ENCODE measurements at regions not wholly inside any gene's neighbourhood (a gene's known extent, or its start where the extent isn't known, plus 50 kb on each side); places are given as distances from the start of the nearest gene placed in this dataset.

DNA sequence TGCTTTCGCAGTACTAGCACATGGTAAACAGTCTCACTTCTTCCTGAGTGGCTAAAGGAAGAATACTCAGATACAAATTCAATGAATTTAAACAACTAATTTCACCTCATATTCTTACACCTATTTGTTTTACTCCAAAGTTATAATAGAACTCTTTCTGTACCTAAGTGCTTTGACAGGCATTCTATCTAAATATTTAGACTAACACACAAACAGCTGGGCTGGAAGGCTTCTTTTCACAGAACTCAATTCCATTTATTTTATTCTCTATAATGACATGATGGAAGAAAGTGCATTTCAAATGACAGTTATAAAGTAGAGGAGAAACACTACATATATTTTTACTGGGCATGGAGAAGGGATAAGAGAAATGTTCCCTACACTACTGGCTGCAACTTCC lies 384.9 kb upstream of the SPTLC3 start:
- no peak for DNase-seq
- Mint-ChIP-seq H3K4me3 (no peak overlapping the region), H3K27ac (no peak overlapping the region), H3K27me3 (no peaks in the 10 kb centered on the region), H3K4me1 (ENCODE audit: low read depth) (no peaks in the 10 kb centered on the region), H3K9me3 (peaks cover 13% of the 10 kb centered on the region), H3K36me3 (no peaks in the 10 kb centered on the region)
- CTCF ChIA-PET, result no interaction called here
- intact Hi-C loops (cut with micrococcal nuclease), result no loop called here
- POLR2A ChIA-PET, result no interaction called here

DNA sequence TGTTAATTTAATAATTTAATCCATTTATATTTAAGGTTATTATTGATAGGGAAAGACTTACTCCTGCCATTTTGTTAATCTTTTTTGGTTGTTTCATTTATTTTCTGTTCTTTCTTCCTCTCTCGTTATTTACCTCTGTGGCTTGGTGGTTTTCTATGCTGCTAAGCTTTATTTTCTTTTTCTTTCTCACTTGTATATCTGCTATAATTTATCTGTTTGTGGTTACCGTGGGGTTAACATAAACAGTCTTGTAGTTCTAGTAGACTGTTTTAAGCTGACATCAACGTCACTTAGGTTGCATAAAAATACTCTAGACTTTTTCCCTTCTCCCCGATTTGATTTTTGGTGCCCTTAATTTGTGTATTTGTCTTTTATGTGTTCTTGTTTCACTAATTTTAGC lies 381.3 kb upstream of the SPTLC3 start:
- Mint-ChIP-seq H3K36me3 (no peaks in the 10 kb centered on the region), H3K9me3 (peaks cover 5% of the 10 kb centered on the region), H3K27ac (no peak overlapping the region), H3K4me3 (no peak overlapping the region), H3K27me3 (no peaks in the 10 kb centered on the region), H3K4me1 (ENCODE audit: low read depth) (no peaks in the 10 kb centered on the region)
- no peak for DNase-seq
- ChIA-PET CTCF (no interaction called here), POLR2A (no interaction called here)
- intact Hi-C loops (cut with micrococcal nuclease), result no loop called here

DNA sequence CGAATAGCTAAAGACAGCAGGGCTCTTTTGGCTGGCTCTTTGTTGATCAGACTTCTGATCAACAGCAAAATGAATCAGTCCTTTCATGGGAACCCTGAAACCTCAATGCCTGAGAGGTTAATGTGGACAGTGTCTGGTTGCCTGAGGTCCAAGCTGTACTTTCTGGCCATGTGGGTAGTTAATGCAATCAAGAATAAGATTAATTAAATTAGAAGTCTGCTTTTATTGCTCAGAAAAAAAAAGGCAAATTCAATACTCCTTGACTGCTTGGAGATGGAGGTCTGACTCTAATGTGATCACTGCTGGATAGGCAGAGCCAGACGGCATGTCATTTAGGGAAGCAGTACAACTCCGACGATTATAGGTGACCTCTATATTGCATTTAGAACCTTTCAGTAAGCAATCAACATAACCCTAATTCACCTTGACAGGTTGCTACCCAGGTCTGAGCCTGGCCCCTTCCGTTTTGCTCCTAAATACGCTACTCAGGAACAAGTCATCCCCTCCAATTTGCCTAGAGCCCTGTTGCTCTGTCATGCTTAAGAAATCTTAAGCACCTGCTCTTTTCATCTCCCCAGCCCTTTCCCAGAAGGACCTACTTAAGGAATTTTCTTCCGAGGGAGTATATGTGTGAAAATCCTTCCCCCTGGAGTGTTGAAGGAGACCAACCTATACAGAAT lies 370.0 kb upstream of the SPTLC3 start:
- Mint-ChIP-seq H3K9me3 (peaks cover 4% of the 10 kb centered on the region), H3K4me1 (ENCODE audit: low read depth) (no peaks in the 10 kb centered on the region), H3K4me3 (no peak overlapping the region), H3K27me3 (no peaks in the 10 kb centered on the region), H3K36me3 (no peaks in the 10 kb centered on the region), H3K27ac (no peak overlapping the region)
- POLR2A ChIA-PET, result no interaction called here
- intact Hi-C loops (cut with micrococcal nuclease), result no loop called here
- no peak for DNase-seq
- CTCF ChIA-PET, result no interaction called here

DNA sequence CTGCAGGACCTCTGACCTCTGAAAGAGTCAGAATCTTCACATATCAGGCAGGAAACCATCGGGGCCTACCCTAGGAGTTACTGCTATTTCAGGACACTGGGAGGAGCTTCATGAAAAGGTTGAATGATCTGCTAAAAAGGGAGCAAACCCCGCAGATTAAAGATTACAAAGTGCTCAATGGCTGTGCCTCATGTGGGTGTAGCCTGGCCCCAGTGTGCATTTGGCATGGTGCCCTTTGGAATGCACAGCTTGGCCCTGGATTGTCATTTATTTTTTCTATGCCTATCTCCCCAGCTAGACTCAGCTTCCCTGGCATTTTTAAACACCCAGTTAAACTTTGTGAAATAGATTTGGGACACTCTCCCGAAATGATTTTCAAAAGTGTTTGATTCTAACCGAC lies 368.5 kb upstream of the SPTLC3 start:
- CTCF ChIA-PET, result no interaction called here

DNA sequence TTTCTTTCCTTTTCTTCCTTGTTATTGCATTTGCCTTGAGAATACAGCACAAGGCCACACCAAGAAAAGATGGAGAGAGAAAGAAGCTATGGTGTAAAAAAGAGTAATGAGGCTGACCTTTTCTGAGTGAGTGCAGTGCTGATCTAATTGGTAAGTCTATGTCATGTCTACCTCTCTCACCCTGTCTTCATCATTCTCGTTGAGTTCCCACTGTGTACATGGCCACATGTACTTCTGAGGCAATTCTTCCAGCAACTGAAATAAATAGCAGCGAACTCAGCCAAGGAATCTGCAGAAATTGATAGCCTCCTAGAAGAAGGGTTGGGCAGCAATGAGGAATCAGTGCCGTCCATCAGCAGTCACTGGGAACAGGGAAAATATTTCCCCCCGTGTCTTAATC lies 367.2 kb upstream of the SPTLC3 start:
- Mint-ChIP-seq H3K36me3 (no peaks in the 10 kb centered on the region), H3K4me1 (ENCODE audit: low read depth) (no peaks in the 10 kb centered on the region), H3K27me3 (no peaks in the 10 kb centered on the region), H3K4me3 (no peak overlapping the region), H3K9me3 (peaks cover 4% of the 10 kb centered on the region), H3K27ac (no peak overlapping the region)
- intact Hi-C loops (cut with micrococcal nuclease), result no loop called here
- no peak for DNase-seq
- POLR2A ChIA-PET, result no interaction called here
- CTCF ChIA-PET, result no interaction called here

More for the DNA sequence above, 368.5 kb upstream of the SPTLC3 start:
- intact Hi-C loops (cut with micrococcal nuclease), result no loop called here
- Mint-ChIP-seq H3K4me1 (ENCODE audit: low read depth) (no peaks in the 10 kb centered on the region), H3K27ac (no peak overlapping the region), H3K36me3 (no peaks in the 10 kb centered on the region), H3K9me3 (peaks cover 4% of the 10 kb centered on the region), H3K4me3 (no peak overlapping the region), H3K27me3 (no peaks in the 10 kb centered on the region)
- DNase-seq, result no peak
- POLR2A ChIA-PET, result no interaction called here

DNA sequence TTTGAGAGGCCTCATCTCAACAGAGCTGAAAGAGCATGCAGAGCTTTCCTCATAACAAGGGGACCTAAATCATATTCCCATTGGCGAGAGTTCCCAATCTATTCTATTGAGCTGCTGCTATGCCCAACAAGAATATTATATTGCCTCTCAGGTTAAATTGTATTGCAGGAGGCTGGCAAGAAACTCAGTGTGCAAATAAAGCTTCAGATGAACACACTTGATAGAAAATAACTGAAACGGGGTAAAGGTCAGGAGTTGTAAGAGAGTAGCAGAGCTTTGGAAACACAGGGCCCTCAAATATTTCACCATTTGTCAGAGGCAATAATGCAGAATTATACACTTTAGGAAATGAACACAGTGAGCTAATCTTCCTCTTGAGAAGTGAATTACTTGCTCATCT lies 364.3 kb upstream of the SPTLC3 start:
- Mint-ChIP-seq H3K27me3 (no peaks in the 10 kb centered on the region), H3K27ac (no peak overlapping the region), H3K36me3 (no peaks in the 10 kb centered on the region), H3K9me3 (peaks cover 5% of the 10 kb centered on the region), H3K4me3 (no peak overlapping the region), H3K4me1 (ENCODE audit: low read depth) (no peaks in the 10 kb centered on the region)
- ChIA-PET CTCF (no interaction called here), POLR2A (no interaction called here)
- DNase-seq, result no peak
- intact Hi-C loops (cut with micrococcal nuclease), result no loop called here

DNA sequence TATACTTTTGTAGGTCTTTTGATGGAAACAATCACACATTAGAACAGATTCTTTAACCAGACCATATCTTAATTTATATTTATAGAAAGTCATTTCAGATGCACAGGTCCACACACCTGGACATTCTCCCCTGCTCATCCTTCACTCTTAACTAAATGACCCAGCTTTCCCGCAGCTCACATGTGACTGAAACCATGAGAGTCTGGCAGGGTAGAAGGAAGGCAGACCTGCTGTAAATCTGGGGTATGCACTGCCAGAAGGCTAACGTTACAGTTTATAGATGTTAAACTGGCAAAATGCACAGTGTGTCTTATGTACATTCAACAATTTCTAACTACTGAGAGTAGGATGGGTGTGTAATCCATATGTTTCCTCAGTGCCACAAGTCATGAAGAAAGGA lies 359.5 kb upstream of the SPTLC3 start:
- Mint-ChIP-seq H3K36me3 (no peaks in the 10 kb centered on the region), H3K9me3 (peaks cover 12% of the 10 kb centered on the region), H3K4me1 (ENCODE audit: low read depth) (no peaks in the 10 kb centered on the region), H3K27ac (no peak overlapping the region), H3K4me3 (no peak overlapping the region), H3K27me3 (no peaks in the 10 kb centered on the region)
- intact Hi-C loops (cut with micrococcal nuclease), result no loop called here
- DNase-seq, result no peak
- POLR2A ChIA-PET, result no interaction called here
- CTCF ChIA-PET, result no interaction called here

DNA sequence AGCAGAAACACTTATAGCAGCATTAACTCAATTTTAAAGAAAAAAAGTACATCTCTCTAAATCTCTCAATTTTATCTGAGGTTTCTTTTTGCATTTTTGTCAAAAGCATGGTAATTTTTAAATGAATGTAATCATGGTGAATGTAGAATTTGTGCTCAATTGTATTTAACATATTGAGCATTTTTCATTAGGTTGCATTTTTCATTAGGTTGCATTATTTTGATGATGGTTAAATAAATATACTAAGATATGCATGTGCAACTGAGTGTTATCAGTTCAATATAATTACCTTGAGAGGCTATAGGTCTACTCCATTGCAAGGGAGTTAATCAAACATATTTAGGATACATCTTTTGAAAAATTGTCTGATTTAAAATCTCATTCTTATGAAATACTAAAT lies 355.1 kb upstream of the SPTLC3 start:
- H3K27me3 Mint-ChIP-seq, result no peaks in the 10 kb centered on the region
- no peak overlapping the region for H3K4me3 Mint-ChIP-seq
- H3K9me3 Mint-ChIP-seq, result peaks cover 17% of the 10 kb centered on the region
- ChIA-PET CTCF (no interaction called here), POLR2A (no interaction called here)
- intact Hi-C loops (cut with micrococcal nuclease), result no loop called here
- H3K36me3 Mint-ChIP-seq, result no peaks in the 10 kb centered on the region
- no peaks in the 10 kb centered on the region for H3K4me1 Mint-ChIP-seq (ENCODE audit: low read depth)
- H3K27ac Mint-ChIP-seq, result no peak overlapping the region
- DNase-seq, result no peak

DNA sequence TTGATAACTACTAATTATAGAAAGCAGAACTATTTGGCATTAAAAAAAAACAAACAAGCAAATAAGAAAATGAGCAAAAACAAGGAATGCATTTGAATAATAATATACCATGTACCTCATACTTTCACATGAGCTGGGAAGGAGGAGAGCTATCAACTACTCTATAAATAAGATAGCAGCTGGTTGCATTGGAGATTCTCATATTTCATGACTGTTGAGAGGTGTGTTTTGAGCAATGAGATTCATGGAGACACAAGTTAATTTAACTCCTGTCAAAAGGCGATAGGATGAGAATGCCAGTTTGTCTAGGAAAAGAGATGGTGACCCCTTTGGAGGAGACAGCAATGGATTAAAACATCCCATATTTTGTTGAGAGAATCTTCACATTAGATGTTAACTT lies 348.8 kb upstream of the SPTLC3 start:
- Mint-ChIP-seq H3K4me3 (no peak overlapping the region), H3K9me3 (peaks cover 16% of the 10 kb centered on the region), H3K27ac (no peak overlapping the region), H3K27me3 (no peaks in the 10 kb centered on the region), H3K36me3 (no peaks in the 10 kb centered on the region), H3K4me1 (ENCODE audit: low read depth) (no peaks in the 10 kb centered on the region)
- CTCF ChIA-PET, result no interaction called here
- POLR2A ChIA-PET, result no interaction called here
- intact Hi-C loops (cut with micrococcal nuclease), result no loop called here
- no peak for DNase-seq

DNA sequence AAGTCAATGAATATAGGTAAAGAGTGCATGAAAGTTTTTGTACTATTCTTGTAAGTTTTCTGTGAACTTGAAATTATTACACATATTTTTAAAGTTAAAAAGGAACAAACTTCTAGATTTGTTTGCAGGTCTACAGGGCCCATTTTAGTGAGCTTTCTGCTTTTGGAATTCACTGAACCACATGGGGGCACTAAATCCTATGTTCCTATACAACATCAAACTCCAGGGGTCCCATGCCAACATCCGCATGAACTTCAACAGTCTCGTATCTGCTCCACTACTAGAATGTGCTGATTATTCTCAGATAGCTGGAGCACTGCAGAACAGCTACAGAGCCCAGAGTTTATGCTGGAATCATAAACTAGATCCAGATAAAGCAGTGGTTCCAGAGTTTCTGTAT lies 347.9 kb upstream of the SPTLC3 start:
- no peaks in the 10 kb centered on the region for H3K4me1 Mint-ChIP-seq (ENCODE audit: low read depth)
- peaks cover 17% of the 10 kb centered on the region for H3K9me3 Mint-ChIP-seq
- ChIA-PET POLR2A (no interaction called here), CTCF (no interaction called here)
- no peak overlapping the region for H3K27ac Mint-ChIP-seq
- intact Hi-C loops (cut with micrococcal nuclease), result no loop called here
- H3K4me3 Mint-ChIP-seq, result no peak overlapping the region
- DNase-seq, result no peak
- no peaks in the 10 kb centered on the region for H3K27me3 Mint-ChIP-seq
- no peaks in the 10 kb centered on the region for H3K36me3 Mint-ChIP-seq

DNA sequence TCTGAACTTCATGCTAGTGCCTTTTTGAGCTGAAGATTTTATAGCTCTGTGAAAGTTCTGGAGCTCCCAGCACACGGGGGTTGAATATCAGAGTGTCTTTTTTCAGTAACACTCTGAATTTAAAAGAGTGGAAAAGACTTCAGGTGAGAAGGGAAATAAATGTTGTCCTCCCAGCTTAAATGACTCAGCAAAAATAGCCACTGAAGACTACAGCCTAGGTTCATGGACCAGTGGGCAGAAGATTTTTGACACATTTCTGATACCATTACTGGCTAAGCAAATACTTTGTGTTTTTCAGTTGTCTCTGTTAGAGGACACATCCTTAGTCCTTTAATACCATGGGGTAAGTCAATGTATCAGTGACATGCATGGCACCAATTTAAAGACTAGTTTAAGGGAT lies 338.5 kb upstream of the SPTLC3 start:
- no peak for DNase-seq
- no peaks in the 10 kb centered on the region for H3K36me3 Mint-ChIP-seq
- H3K9me3 Mint-ChIP-seq, result peaks cover 5% of the 10 kb centered on the region
- intact Hi-C loops (cut with micrococcal nuclease), result no loop called here
- H3K27ac Mint-ChIP-seq, result no peak overlapping the region
- no peak overlapping the region for H3K4me3 Mint-ChIP-seq
- H3K27me3 Mint-ChIP-seq, result no peaks in the 10 kb centered on the region
- POLR2A ChIA-PET, result no interaction called here
- no peaks in the 10 kb centered on the region for H3K4me1 Mint-ChIP-seq (ENCODE audit: low read depth)
- CTCF ChIA-PET, result no interaction called here

DNA sequence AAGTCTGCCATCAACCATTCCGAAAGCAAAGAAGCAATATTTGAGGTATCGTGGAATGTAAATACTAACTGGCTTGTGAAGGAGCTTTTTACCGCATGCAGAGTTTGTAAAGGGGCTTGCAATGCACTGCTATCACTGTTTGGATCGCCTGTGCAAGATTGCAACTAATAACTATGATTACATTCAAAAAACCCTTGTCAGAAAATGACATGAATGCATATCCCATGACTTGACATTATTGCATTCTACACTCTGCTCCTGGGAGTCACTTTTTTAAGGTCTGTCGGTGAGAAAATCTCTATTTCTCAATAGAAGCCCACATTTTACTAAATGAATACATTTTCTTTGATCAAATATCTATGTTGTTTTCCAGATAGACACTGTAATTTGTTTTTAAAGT lies 335.4 kb upstream of the SPTLC3 start:
- H3K4me3 Mint-ChIP-seq, result no peak overlapping the region
- H3K9me3 Mint-ChIP-seq, result peaks cover 5% of the 10 kb centered on the region
- no peaks in the 10 kb centered on the region for H3K36me3 Mint-ChIP-seq
- no peaks in the 10 kb centered on the region for H3K27me3 Mint-ChIP-seq
- intact Hi-C loops (cut with micrococcal nuclease), result no loop called here
- DNase-seq, result no peak
- no peak overlapping the region for H3K27ac Mint-ChIP-seq
- H3K4me1 Mint-ChIP-seq (ENCODE audit: low read depth), result no peaks in the 10 kb centered on the region
- ChIA-PET POLR2A (no interaction called here), CTCF (no interaction called here)

DNA sequence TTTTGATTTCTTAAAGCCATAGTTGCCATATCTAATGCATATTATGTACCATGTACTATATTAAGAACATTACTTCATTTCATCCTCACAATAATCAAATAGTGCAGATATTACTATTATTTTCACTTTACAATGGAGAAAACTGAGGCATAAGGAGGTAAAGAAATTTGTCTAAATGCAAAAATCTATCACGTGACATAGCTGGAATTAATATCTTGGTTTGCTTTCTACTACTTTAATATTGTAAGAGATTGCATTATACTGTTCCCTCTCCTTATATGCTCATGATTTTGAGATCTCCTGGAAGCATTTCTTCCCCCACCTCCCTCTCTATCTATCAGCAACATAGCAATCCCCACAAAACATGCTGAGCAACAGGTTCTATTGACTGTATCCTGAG lies 330.8 kb upstream of the SPTLC3 start:
- intact Hi-C loops (cut with micrococcal nuclease), result no loop called here
- POLR2A ChIA-PET, result no interaction called here
- H3K36me3 Mint-ChIP-seq, result no peaks in the 10 kb centered on the region

DNA sequence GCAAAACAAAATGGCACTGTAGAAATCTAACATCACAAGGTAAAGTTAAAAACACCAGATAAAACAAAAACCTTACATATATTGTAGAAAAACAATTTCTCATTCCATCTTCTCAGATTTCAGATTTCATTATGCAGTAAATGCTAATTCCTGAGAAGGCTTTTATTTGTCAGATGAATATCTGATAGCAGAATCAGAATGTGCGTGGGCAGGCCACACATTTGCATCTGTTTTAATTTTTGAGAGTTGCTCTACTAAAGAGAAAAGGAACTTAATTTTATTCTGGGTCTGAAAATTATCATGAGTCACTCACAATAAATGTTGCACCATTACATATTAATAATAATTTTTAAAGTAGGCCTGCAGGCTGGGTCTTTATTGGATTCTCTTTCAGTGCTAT lies 329.3 kb upstream of the SPTLC3 start:
- Mint-ChIP-seq H3K4me1 (ENCODE audit: low read depth) (no peaks in the 10 kb centered on the region), H3K27ac (no peak overlapping the region), H3K27me3 (no peaks in the 10 kb centered on the region), H3K9me3 (no peaks in the 10 kb centered on the region), H3K36me3 (no peaks in the 10 kb centered on the region), H3K4me3 (no peak overlapping the region)
- no peak for DNase-seq
- intact Hi-C loops (cut with micrococcal nuclease), result no loop called here
- ChIA-PET POLR2A (no interaction called here), CTCF (no interaction called here)

More for the DNA sequence above, 330.8 kb upstream of the SPTLC3 start:
- H3K27ac Mint-ChIP-seq, result no peak overlapping the region
- H3K27me3 Mint-ChIP-seq, result no peaks in the 10 kb centered on the region
- CTCF ChIA-PET, result no interaction called here
- no peak for DNase-seq
- no peaks in the 10 kb centered on the region for H3K4me1 Mint-ChIP-seq (ENCODE audit: low read depth)
- H3K9me3 Mint-ChIP-seq, result peaks cover 5% of the 10 kb centered on the region
- no peak overlapping the region for H3K4me3 Mint-ChIP-seq

Data from activated CD4-positive, alpha-beta memory T cell treated with anti-CD3 and anti-CD28 coated beads for 36 hours (primary cell).